RWPE2 (cell line): ENCODE measurements at regions not wholly inside any gene's neighbourhood (a gene's known extent, or its start where the extent isn't known, plus 50 kb on each side); places are given as distances from the start of the nearest gene placed in this dataset.

ENCODE experiments used
- ATAC-seq: fragments of 200-7000 bp; cut with Tn5 transposase; 3 replicates; pipeline ENCODE4 v1.9.1; 2021; ENCODE audit warnings: low read depth
- DNase-seq: peaks from one replicate; pipeline ENCODE4 v3.0.0-alpha.2; 2020; ENCODE audit warnings: low spot score
- H3K27ac ChIP-seq: fragments of 450-650 bp; 2 replicates; pipeline ENCODE4 v1.5.1; 2017; ENCODE audit warnings: mild to moderate bottlenecking; ENCODE audit not compliant: poor library complexity, severe bottlenecking
- H3K27me3 ChIP-seq: fragments of 250-450 bp; sonication (Bioruptor Pico); 2 replicates; pipeline ENCODE4 v1.5.1; 2021; ENCODE audit warnings: mild to moderate bottlenecking, moderate library complexity; ENCODE audit not compliant: insufficient read depth, poor library complexity, severe bottlenecking
- H3K36me3 ChIP-seq: fragments of 250-450 bp; sonication (Bioruptor Pico); 2 replicates; pipeline ENCODE4 v1.5.1; 2020; ENCODE audit warnings: low read depth, mild to moderate bottlenecking, moderate library complexity
- H3K4me1 ChIP-seq: fragments of 250-450 bp; sonication (Bioruptor Pico); 2 replicates; pipeline ENCODE4 v1.5.1; 2021; ENCODE audit warnings: mild to moderate bottlenecking, moderate library complexity; ENCODE audit not compliant: insufficient read depth, poor library complexity, severe bottlenecking
- H3K4me3 ChIP-seq: fragments of 250-450 bp; sonication (Bioruptor Pico); 2 replicates; pipeline ENCODE4 v1.5.1; 2021; ENCODE audit warnings: mild to moderate bottlenecking, moderate library complexity; ENCODE audit not compliant: severe bottlenecking
- H3K9me3 ChIP-seq: fragments of 250-450 bp; sonication (Bioruptor Pico); 2 replicates; pipeline ENCODE4 v1.5.1; 2021; ENCODE audit warnings: mild to moderate bottlenecking, moderate library complexity; ENCODE audit not compliant: severe bottlenecking
- CTCF ChIP-seq: fragments of 450-650 bp; IDR thresholded peaks from one replicate; pipeline ENCODE4 v1.5.1; 2017; ENCODE audit warnings: mild to moderate bottlenecking, moderate library complexity; ENCODE audit not compliant: poor library complexity, severe bottlenecking

- TF ChIP-seq CTCF: no peak
- DNase-seq: no peak
- Histone ChIP-seq H3K36me3 (no peaks in the 10 kb centered on the region), H3K27ac (no peak overlapping the region), H3K4me1 (no peaks in the 10 kb centered on the region), H3K9me3 (no peaks in the 10 kb centered on the region), H3K27me3 (no peaks in the 10 kb centered on the region), H3K4me3 (no peak overlapping the region)
- no peak for ATAC-seq
Measured at GRCh38 chr4:123609829-123610228, 213.2 kb downstream of the SPRY1 start.

- no peaks in the 10 kb centered on the region for H3K4me1 ChIP-seq
- H3K9me3 ChIP-seq: no peaks in the 10 kb centered on the region
- no peak for DNase-seq
- H3K27ac ChIP-seq: no peak overlapping the region
- no peak overlapping the region for H3K4me3 ChIP-seq
- TF ChIP-seq CTCF: no peak
- no peak for ATAC-seq
- no peaks in the 10 kb centered on the region for H3K36me3 ChIP-seq
- H3K27me3 ChIP-seq: no peaks in the 10 kb centered on the region
Measured at GRCh38 chr4:123613586-123614344, 217.2 kb downstream of the SPRY1 start.

GRCh38 chr4:123615901-123616300 lies 219.3 kb downstream of the SPRY1 start:
- H3K4me3 ChIP-seq: no peak overlapping the region
- no peak for ATAC-seq
- no peak overlapping the region for H3K27ac ChIP-seq
- no peaks in the 10 kb centered on the region for H3K36me3 ChIP-seq
- H3K27me3 ChIP-seq: no peaks in the 10 kb centered on the region
- no peaks in the 10 kb centered on the region for H3K4me1 ChIP-seq
- TF ChIP-seq CTCF: no peak
- no peak for DNase-seq
- H3K9me3 ChIP-seq: no peaks in the 10 kb centered on the region

- no peak overlapping the region for H3K4me3 ChIP-seq
- no peaks in the 10 kb centered on the region for H3K9me3 ChIP-seq
- TF ChIP-seq CTCF: no peak
- no peak overlapping the region for H3K27ac ChIP-seq
- no peaks in the 10 kb centered on the region for H3K27me3 ChIP-seq
- no peaks in the 10 kb centered on the region for H3K4me1 ChIP-seq
- no peaks in the 10 kb centered on the region for H3K36me3 ChIP-seq
- no peak for ATAC-seq
- DNase-seq: no peak
Measured at GRCh38 chr4:123616951-123617461, 220.4 kb downstream of the SPRY1 start.

GRCh38 chr4:123617791-123618190 lies 221.2 kb downstream of the SPRY1 start:
- DNase-seq: no peak
- no peaks in the 10 kb centered on the region for H3K4me1 ChIP-seq
- no peak overlapping the region for H3K27ac ChIP-seq
- no peaks in the 10 kb centered on the region for H3K36me3 ChIP-seq
- no peaks in the 10 kb centered on the region for H3K27me3 ChIP-seq
- ATAC-seq: no peak
- TF ChIP-seq CTCF: no peak
- no peak overlapping the region for H3K4me3 ChIP-seq
- H3K9me3 ChIP-seq: no peaks in the 10 kb centered on the region
